GM12878 (cell line): ENCODE measurements at regions not wholly inside any gene's neighbourhood (a gene's known extent, or its start where the extent isn't known, plus 50 kb on each side); places are given as distances from the start of the nearest gene placed in this dataset.

Source experiments
- ATAC-seq: fragments of 200-7000 bp; cut with Tn5 transposase; 3 replicates; pipeline ENCODE4 v1.9.1; 2020; ENCODE audit warnings: mild to moderate bottlenecking, moderate library complexity
- BruUV-seq: library from RNA; stranded (reverse); fragments of 400-500 nt; replicated peaks from 2 replicates; lab custom pipeline; 2021; lab: Mats Ljungman, UMichigan
- CTCF ChIA-PET: fragments of 300-600 bp; sonication (Branson Sonifier 250); formaldehyde crosslinking; extraction: SDS; loops from one replicate; lab custom pipeline; 2021; ENCODE audit warnings: inconsistent platforms; lab: Yijun Ruan, JAX
- POLR2A ChIA-PET: fragments of 350-600 bp; formaldehyde crosslinking; extraction: SDS; loops from one replicate; lab custom pipeline; 2021; ENCODE audit warnings: inconsistent platforms; lab: Charles Lee
- RAD21 ChIA-PET: fragments of 300-600 bp; sonication (Branson Sonifier 250); formaldehyde crosslinking; loops from one replicate; lab custom pipeline; 2023; ENCODE audit warnings: antibody characterized with exemption; ENCODE audit not compliant: unreplicated experiment; lab: Charles Lee
- SMC1A ChIA-PET: fragments of 300-600 bp; sonication (Branson Sonifier 250); formaldehyde crosslinking; loops from one replicate; lab custom pipeline; 2023; ENCODE audit not compliant: unreplicated experiment, uncharacterized antibody; lab: Charles Lee
- DNase-seq: peaks from one replicate; pipeline ENCODE4 v3.0.0-alpha.2; 2011; ENCODE audit warnings: low read depth, low spot score
- FAIRE-seq: peaks from 3 replicates; lab custom pipeline; 2011; peaks lifted over from hg19 to GRCh38; lab: Jason Lieb, UNC
- H2AFZ ChIP-seq: 2 replicates; pipeline ENCODE4 v1.6.0; 2011; ENCODE audit warnings: low read depth, low read length, control low read depth; ENCODE audit not compliant: control insufficient read depth
- H3K27ac ChIP-seq: 2 replicates; pipeline ENCODE4 v1.5.1; 2011; ENCODE audit warnings: control low read depth; ENCODE audit not compliant: control insufficient read depth, insufficient read depth
- H3K27me3 ChIP-seq, 2 experiments: replicated peaks in 1 of 2; 2 replicates each; pipeline versions ENCODE4 v1.6.0 to v1.6.1; 2011; ENCODE audit warnings: low read length in 1 of 2; ENCODE audit not compliant: control insufficient read depth in 2 of 2, insufficient read depth in 2 of 2
- H3K36me3 ChIP-seq, 2 experiments: 2 replicates each; pipeline ENCODE4 v1.5.1; 2011; ENCODE audit warnings: low read length in 1 of 2; ENCODE audit not compliant: control insufficient read depth in 2 of 2, insufficient read depth in 2 of 2
- H3K4me1 ChIP-seq: 2 replicates; pipeline ENCODE4 v1.6.1; 2011; ENCODE audit warnings: mild to moderate bottlenecking, low read length, moderate library complexity, mixed read lengths; ENCODE audit not compliant: control insufficient read depth, insufficient read depth
- H3K4me2 ChIP-seq: 2 replicates; pipeline ENCODE4 v1.6.0; 2011; ENCODE audit warnings: control low read depth; ENCODE audit not compliant: control insufficient read depth, insufficient read depth
- H3K4me3 ChIP-seq: fragments of 200-600 bp; sonication (generic); 2 replicates; pipeline ENCODE4 v1.5.1; 2016
- H3K79me2 ChIP-seq: 2 replicates; pipeline ENCODE4 v1.6.0; 2011; ENCODE audit warnings: low read length; ENCODE audit not compliant: control insufficient read depth, insufficient read depth
- H3K9ac ChIP-seq: 2 replicates; pipeline ENCODE4 v1.8.0; 2011; ENCODE audit warnings: low read length, control low read depth, mixed read lengths; ENCODE audit not compliant: control insufficient read depth, insufficient read depth
- H3K9me3 ChIP-seq: replicated peaks from 3 replicates; pipeline ENCODE4 v1.5.1; 2011; ENCODE audit warnings: mild to moderate bottlenecking, low read length; ENCODE audit not compliant: control insufficient read depth, insufficient read depth
- H4K20me1 ChIP-seq: 2 replicates; pipeline ENCODE4 v1.6.0; 2011; ENCODE audit not compliant: control insufficient read depth, insufficient read depth
- ATF2 ChIP-seq: IDR thresholded peaks from 2 replicates; pipeline ENCODE4 v1.6.1; 2012; ENCODE audit warnings: low read length, inconsistent platforms
- CBFB ChIP-seq: IDR thresholded peaks from 2 replicates; pipeline ENCODE4 v1.6.1; 2016; ENCODE audit warnings: antibody characterized with exemption, low read depth
- CHD2 ChIP-seq: IDR thresholded peaks from 2 replicates; pipeline ENCODE4 v1.6.1; 2011; ENCODE audit warnings: low read depth, low read length, improper control_type of control experiment, borderline replicate concordance
- CREB1 ChIP-seq: IDR thresholded peaks from 2 replicates; pipeline ENCODE4 v1.6.1; 2012; ENCODE audit warnings: low read depth, mild to moderate bottlenecking, inconsistent platforms
- FOXK2 ChIP-seq: fragments of 450-650 bp; IDR thresholded peaks from 2 replicates; pipeline ENCODE4 v1.6.1; 2017; ENCODE audit warnings: mild to moderate bottlenecking, moderate library complexity
- HDAC6 ChIP-seq: fragments of 200-600 bp; sonication (generic); IDR thresholded peaks from one replicate; pipeline ENCODE4 v1.8.0; 2017; ENCODE audit warnings: antibody characterized with exemption; ENCODE audit not compliant: unreplicated experiment
- KDM1A ChIP-seq: fragments of 200-600 bp; sonication (generic); IDR thresholded peaks from 2 replicates; pipeline ENCODE4 v1.6.1; 2016; ENCODE audit warnings: borderline replicate concordance
- MYB ChIP-seq: fragments of 150-350 bp; IDR thresholded peaks from 2 replicates; pipeline ENCODE4 v1.6.1; 2014; ENCODE audit warnings: mild to moderate bottlenecking, low read depth, low read length, borderline replicate concordance
- NBN ChIP-seq: fragments of 450-650 bp; IDR thresholded peaks from 2 replicates; pipeline ENCODE4 v1.6.1; 2016
- NR2F1 ChIP-seq: fragments of 450-650 bp; conservative IDR thresholded peaks from 2 replicates; pipeline ENCODE4 v1.6.1; 2017; ENCODE audit warnings: mild to moderate bottlenecking
- NRF1 ChIP-seq: conservative IDR thresholded peaks from 2 replicates; pipeline ENCODE4 v1.6.1; 2011; ENCODE audit warnings: mild to moderate bottlenecking, low read depth, low read length, improper control_type of control experiment
- PML ChIP-seq: IDR thresholded peaks from 2 replicates; pipeline ENCODE4 v1.6.1; 2012; ENCODE audit warnings: low read length, inconsistent platforms
- RB1 ChIP-seq: fragments of 450-650 bp; formaldehyde crosslinking; IDR thresholded peaks from 2 replicates; pipeline ENCODE4 v1.6.1; 2017; ENCODE audit warnings: mild to moderate bottlenecking, borderline replicate concordance
- RFX5 ChIP-seq: IDR thresholded peaks from 2 replicates; pipeline ENCODE4 v1.6.1; 2011; ENCODE audit warnings: low read depth, low read length, improper control_type of control experiment
- SMAD1 ChIP-seq: fragments of 450-650 bp; IDR thresholded peaks from 2 replicates; pipeline ENCODE4 v1.6.1; 2018; ENCODE audit warnings: mild to moderate bottlenecking, low read depth; ENCODE audit not compliant: partially characterized antibody
- SREBF1 ChIP-seq: IDR thresholded peaks from 2 replicates; pipeline ENCODE4 v1.6.1; 2012; ENCODE audit warnings: mild to moderate bottlenecking, low read length
- WRNIP1 ChIP-seq: IDR thresholded peaks from 2 replicates; pipeline ENCODE4 v1.6.1; 2011; ENCODE audit warnings: low read depth, low read length, improper control_type of control experiment, borderline replicate concordance
- ZNF217 ChIP-seq: fragments of 450-650 bp; IDR thresholded peaks from 2 replicates; pipeline ENCODE4 v1.6.1; 2017; ENCODE audit warnings: antibody characterized with exemption, mild to moderate bottlenecking
- ZNF274 ChIP-seq: IDR thresholded peaks from one replicate; pipeline ENCODE4 v1.8.0; 2011; ENCODE audit not compliant: insufficient read length, insufficient read depth
- WGBS: methylation state at CpG from one replicate; pipeline ENCODE4 v1.1.6; 2016; ENCODE audit warnings: low lambda C conversion rate; ENCODE audit not compliant: insufficient replicate concordance, insufficient coverage; ENCODE audit errors: missing lambda C conversion rate; 5-methylcytosine and 5-hydroxymethylcytosine counted together
- in situ Hi-C: fragments of 300-500 bp; cut with MboI; formaldehyde crosslinking; loops from 9 replicates; pipeline ENCODE4 v1.14.3; 2018; ENCODE audit warnings: mixed read lengths
- intact Hi-C: fragments of 100-400 bp; cut with micrococcal nuclease; formaldehyde crosslinking; loops from one replicate; pipeline ENCODE4 v1.14.2; 2022; ENCODE audit not compliant: unreplicated experiment

- no TSS peak for BruUV-seq
- in situ Hi-C loops: no loop called here
- H3K4me2 ChIP-seq: peak overlapping the region; percentile 85
- 0% methylated on average over 1 of the region's 1 CpG for WGBS
- no peak overlapping the region for H3K4me3 ChIP-seq
- no peak for DNase-seq
- H3K9me3 ChIP-seq: no peaks in the 10 kb centered on the region
- ChIA-PET CTCF (interaction anchor here (0.7 to 2.4 kb wide), 6 partner anchors 9 to 125 kb away, joined by 3 to 13 read pairs (median 3); no protein-coding TSS in a partner anchor), POLR2A (interaction anchor here (0.6 kb wide), 1 partner anchor 124 kb away, joined by 3 read pairs; no protein-coding TSS in a partner anchor), RAD21 (interaction anchor here (0.8 to 2.9 kb wide), 2 partner anchors 54 to 124 kb away, joined by 3 to 15 read pairs; no protein-coding TSS in a partner anchor), SMC1A (interaction anchor here (1.0 to 2.9 kb wide), 6 partner anchors 13 to 125 kb away, joined by 3 to 20 read pairs (median 4); no protein-coding TSS in a partner anchor)
- H3K9ac ChIP-seq: no peak overlapping the region
- peaks cover 19% of the 10 kb centered on the region for H3K4me1 ChIP-seq
- no peaks in the 10 kb centered on the region for H3K36me3 ChIP-seq
- no peak overlapping the region; the same call in 1 of the 2 replicates for H3K27ac ChIP-seq
- H4K20me1 ChIP-seq: no peaks in the 10 kb centered on the region
- peak; percentile 48 for ATAC-seq
- FAIRE-seq: peak; percentile 87
- no peaks in the 10 kb centered on the region for H3K79me2 ChIP-seq
- intact Hi-C loops: loop anchor here (2.0 to 5.0 kb wide), 3 partner anchors 58 to 126 kb away; no protein-coding TSS in a partner anchor
- no peaks in the 10 kb centered on the region for H3K27me3 ChIP-seq
- TF ChIP-seq NBN: peak; percentile 48; the same call in 1 of the 2 replicates
- TF ChIP-seq CREB1: no peak
- TF ChIP-seq PML: 0 out of 2 replicates have a peak, but pooled peaks have one; percentile 22
- no peak for TF ChIP-seq CHD2
- no peak overlapping the region for H2AFZ ChIP-seq
Observed at GRCh38 chr12:45668641-45669040, 60.9 kb upstream of the ARID2 start.

- DNase-seq (peak; percentile 68), FAIRE-seq (peak; percentile 79), ATAC-seq (peak; percentile 94)
- Histone ChIP-seq H3K4me3 (no peak overlapping the region), H3K9me3 (no peaks in the 10 kb centered on the region), H3K79me2 (no peaks in the 10 kb centered on the region), H3K27me3 (no peaks in the 10 kb centered on the region), H3K9ac (no peak overlapping the region), H3K27ac (no peak overlapping the region; the same call in 1 of the 2 replicates), H3K36me3 (no peaks in the 10 kb centered on the region), H2AFZ (no peak overlapping the region), H4K20me1 (no peaks in the 10 kb centered on the region), H3K4me2 (peak overlapping the region; percentile 85), H3K4me1 (peaks cover 19% of the 10 kb centered on the region)
- in situ Hi-C loops: no loop called here
- ChIA-PET RAD21 (interaction anchor here (0.8 to 2.9 kb wide), 3 partner anchors 54 to 125 kb away, joined by 3 to 15 read pairs (median 3); no protein-coding TSS in a partner anchor), POLR2A (interaction anchor here (0.6 kb wide), 1 partner anchor 125 kb away, joined by 3 read pairs; no protein-coding TSS in a partner anchor), CTCF (interaction anchor here (0.7 to 2.4 kb wide), 6 partner anchors 9 to 125 kb away, joined by 3 to 13 read pairs (median 3); no protein-coding TSS in a partner anchor), SMC1A (interaction anchor here (1.0 to 2.9 kb wide), 6 partner anchors 13 to 125 kb away, joined by 3 to 20 read pairs (median 4); no protein-coding TSS in a partner anchor)
- BruUV-seq: no TSS peak
- 5% methylated on average over 1 of the region's 1 CpG for WGBS
- intact Hi-C loops: loop anchor here (2.0 to 5.0 kb wide), 3 partner anchors 58 to 127 kb away; no protein-coding TSS in a partner anchor
- TF ChIP-seq SREBF1 (no peak; the same call in 1 of the 2 replicates), NRF1 (no peak), ZNF274 (no peak), ATF2 (no peak), RFX5 (no peak), SMAD1 (no peak), KDM1A (no peak), ZNF217 (peak; percentile 96), WRNIP1 (no peak), HDAC6 (no peak), MYB (no peak), FOXK2 (no peak), RB1 (no peak), CBFB (no peak), NR2F1 (0 out of 2 replicates have a peak, but pooled peaks have one; percentile 46)
Observed at GRCh38 chr12:45669093-45669492, 60.4 kb upstream of the ARID2 start.
